HG03064 (cell line): ENCODE measurements at regions not wholly inside any gene's neighbourhood (a gene's known extent, or its start where the extent isn't known, plus 50 kb on each side); places are given as distances from the start of the nearest gene placed in this dataset.

ENCODE experiments used
- ATAC-seq: cut with Tn5 transposase; IDR thresholded peaks from one replicate; pipeline ENCODE4 v1.9.1; 2021; ENCODE audit warnings: low read depth; ENCODE audit not compliant: unreplicated experiment

DNA sequence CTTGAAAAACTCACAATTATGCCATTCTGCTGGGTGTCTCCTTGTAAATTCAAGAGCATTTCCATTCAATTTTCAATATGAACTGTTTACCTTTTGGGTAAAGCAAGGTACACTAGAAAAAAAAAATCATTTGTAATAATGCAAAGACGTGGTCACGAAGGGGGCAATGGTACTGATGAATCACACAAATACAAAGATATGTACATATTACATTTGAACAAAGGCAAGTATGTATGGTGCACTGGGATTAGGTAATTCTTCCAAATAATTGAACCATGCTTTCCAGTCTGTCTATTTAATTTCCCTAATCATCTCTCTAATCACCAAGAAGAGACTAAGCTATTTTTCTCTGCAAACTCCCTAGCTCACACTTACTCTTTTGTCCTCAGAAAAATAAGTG is 63.4 kb upstream of the RNF38 start:
- no peak for ATAC-seq

DNA sequence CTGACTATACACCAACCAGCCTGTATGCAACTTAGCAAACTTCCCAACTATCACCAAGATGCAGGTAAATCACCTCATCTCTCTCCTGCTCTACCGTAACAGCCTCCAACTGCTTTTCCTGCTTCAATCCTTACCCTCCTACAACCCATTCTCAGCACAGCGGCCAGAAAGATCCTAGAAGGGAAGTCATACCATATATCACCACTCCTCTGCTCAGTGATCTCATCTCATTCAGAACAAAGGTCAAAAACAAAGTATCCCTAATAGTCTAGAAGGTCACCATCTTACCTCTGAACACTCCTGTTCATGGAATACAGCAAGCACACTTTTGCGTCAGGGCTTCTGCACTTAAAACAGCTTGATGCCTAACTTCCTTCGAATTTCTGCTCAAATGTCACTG is 62.2 kb upstream of the RNF38 start:
- ATAC-seq: no peak

DNA sequence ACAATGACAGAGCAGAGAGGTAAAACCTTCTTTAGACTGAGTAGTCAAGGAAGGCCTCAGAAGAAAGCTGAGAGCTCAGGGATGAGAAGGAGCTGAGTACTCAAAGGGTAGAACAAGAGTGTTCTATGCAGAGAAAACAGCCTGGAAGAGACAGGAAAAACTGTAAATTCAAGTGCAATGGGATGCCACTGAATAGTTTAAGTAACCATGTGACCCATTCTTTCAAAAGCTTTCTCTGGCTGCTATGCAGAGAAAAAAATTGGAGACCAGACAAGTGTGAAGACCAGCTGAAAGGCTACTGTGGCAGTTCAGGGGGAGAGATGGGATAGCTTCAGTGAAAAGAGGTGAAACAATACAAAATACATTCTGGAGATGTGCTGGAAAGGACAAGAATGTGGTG is 61.3 kb upstream of the RNF38 start:
- ATAC-seq: no peak

- ATAC-seq: peak; percentile 51
Measured at GRCh38 chr9:36458430-36458915, 58.4 kb upstream of the RNF38 start.

DNA sequence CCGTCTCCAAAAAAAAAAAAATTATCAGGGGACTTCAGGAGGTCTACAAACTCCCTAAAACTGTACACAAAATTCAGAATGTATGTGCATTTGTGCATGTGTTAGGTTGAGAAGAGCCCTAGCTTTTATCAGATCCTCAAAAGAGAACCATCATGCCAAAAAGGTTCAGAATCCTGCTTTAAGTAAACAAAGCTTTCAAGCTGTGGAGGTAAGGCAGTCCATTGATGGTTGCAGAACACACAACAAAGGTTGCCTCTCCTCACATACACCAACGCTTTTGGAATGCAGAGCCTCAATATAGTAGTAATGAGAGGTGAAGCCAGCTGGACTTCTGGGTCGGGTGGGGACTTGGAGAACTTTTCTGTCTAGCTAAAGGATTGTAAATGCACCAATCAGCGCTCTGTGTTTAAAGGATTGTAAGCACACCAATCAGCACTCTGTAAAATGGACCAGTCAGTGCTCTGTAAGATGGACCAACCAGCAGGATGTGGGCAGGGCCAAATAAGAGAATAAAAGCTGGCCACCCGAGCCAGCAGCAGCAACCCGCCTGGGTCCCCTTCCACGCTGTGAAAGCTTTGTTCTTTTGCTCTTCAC is 57.9 kb upstream of the RNF38 start:
- no peak for ATAC-seq

- ATAC-seq: no peak
Measured at GRCh38 chr9:36456480-36457065, 56.5 kb upstream of the RNF38 start.

- no peak for ATAC-seq
Measured at GRCh38 chr9:36451949-36452348, 51.9 kb upstream of the RNF38 start.

DNA sequence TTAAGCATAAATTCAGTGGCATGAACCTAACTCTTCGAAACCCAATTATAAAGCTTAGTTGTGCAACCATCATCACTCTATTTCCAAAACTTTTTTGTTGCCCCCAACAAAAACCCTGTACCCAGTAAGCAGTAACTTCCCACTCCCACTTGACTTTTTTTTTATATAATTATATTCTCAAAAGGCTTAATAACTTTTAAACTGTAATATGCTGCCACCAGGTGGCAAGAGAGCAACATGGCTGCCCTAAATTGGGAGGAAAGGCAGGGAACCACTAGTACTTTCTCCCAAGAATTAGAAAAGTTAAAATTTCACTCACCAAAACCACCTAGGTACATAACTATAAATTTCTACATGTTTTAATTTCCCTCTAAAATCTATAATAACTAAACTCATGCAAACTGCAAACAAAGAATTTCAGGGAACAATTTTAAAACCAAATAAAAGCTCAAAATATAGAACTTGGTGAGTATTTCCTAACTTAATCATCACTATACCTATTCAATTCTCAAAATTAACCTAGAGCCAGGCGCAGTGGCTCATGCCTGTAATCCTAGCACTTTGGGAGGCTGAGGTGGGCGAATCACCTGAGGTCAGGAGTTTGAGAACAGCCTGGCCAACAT is 50.2 kb upstream of the RNF38 start:
- no peak for ATAC-seq
